ENCODE measurements at regions not wholly inside any gene's neighbourhood (a gene's known extent, or its start where the extent isn't known, plus 50 kb on each side); places are given as distances from the start of the nearest gene placed in this dataset.

GRCh38 chr4:138053641-138054301 lies 188.4 kb downstream of the SLC7A11 start:
- no peak for TF ChIP-seq SPI1 (IDR thresholded peaks at IDR 0.05; ENCODE audit: borderline replicate concordance, low read depth)
- Histone ChIP-seq H3K27me3 (ENCODE audit: insufficient read depth, poor library complexity, severe bottlenecking) (no peaks in the 10 kb centered on the region), H3K4me3 (replicated peaks; ENCODE audit: insufficient read depth, low read length) (no peak overlapping the region), H3K27ac (replicated peaks) (no peak overlapping the region)
- no peak for DNase-seq (ENCODE audit: low read depth in 1 of 2, low spot score in 1 of 2)

GRCh38 chr4:138052806-138053632 lies 189.1 kb downstream of the SLC7A11 start:
- TF ChIP-seq SPI1 (IDR thresholded peaks at IDR 0.05; ENCODE audit: borderline replicate concordance, low read depth) (no peak), CTCF (IDR thresholded peaks at IDR 0.05; ENCODE audit: insufficient read depth, low read length) (no peak), POLR2AphosphoS5 (IDR thresholded peaks at IDR 0.05; ENCODE audit: low read depth) (no peak), GABPA (IDR thresholded peaks at IDR 0.05; ENCODE audit: low read depth) (no peak), REST (IDR thresholded peaks at IDR 0.05; ENCODE audit: insufficient replicate concordance, low read depth) (no peak)
- DNase-seq (ENCODE audit: low read depth in 1 of 2, low spot score in 1 of 2), result no peak
- Histone ChIP-seq H3K4me3 (replicated peaks; ENCODE audit: insufficient read depth, low read length) (no peak overlapping the region), H3K27ac (replicated peaks) (no peak overlapping the region), H3K27me3 (ENCODE audit: insufficient read depth, poor library complexity, severe bottlenecking) (no peaks in the 10 kb centered on the region)

GRCh38 chr4:138051157-138051556 lies 191.0 kb downstream of the SLC7A11 start:
- no peak for DNase-seq (ENCODE audit: low read depth in 1 of 2, low spot score in 1 of 2)
- Histone ChIP-seq H3K27me3 (ENCODE audit: insufficient read depth, poor library complexity, severe bottlenecking) (no peaks in the 10 kb centered on the region), H3K27ac (replicated peaks) (no peak overlapping the region), H3K4me3 (replicated peaks; ENCODE audit: insufficient read depth, low read length) (no peak overlapping the region)
- no peak for TF ChIP-seq CTCF (IDR thresholded peaks at IDR 0.05; ENCODE audit: insufficient read depth, low read length)
- no peak for TF ChIP-seq POLR2AphosphoS5 (IDR thresholded peaks at IDR 0.05; ENCODE audit: low read depth)
- TF ChIP-seq SPI1 (IDR thresholded peaks at IDR 0.05; ENCODE audit: borderline replicate concordance, low read depth), result no peak
- no peak for TF ChIP-seq GABPA (IDR thresholded peaks at IDR 0.05; ENCODE audit: low read depth)
- TF ChIP-seq REST (IDR thresholded peaks at IDR 0.05; ENCODE audit: insufficient replicate concordance, low read depth), result no peak

GRCh38 chr4:138050601-138051000 lies 191.5 kb downstream of the SLC7A11 start:
- Histone ChIP-seq H3K4me3 (replicated peaks; ENCODE audit: insufficient read depth, low read length) (no peak overlapping the region), H3K27ac (replicated peaks) (no peak overlapping the region), H3K27me3 (ENCODE audit: insufficient read depth, poor library complexity, severe bottlenecking) (no peaks in the 10 kb centered on the region)
- TF ChIP-seq GABPA (IDR thresholded peaks at IDR 0.05; ENCODE audit: low read depth) (no peak), CTCF (IDR thresholded peaks at IDR 0.05; ENCODE audit: insufficient read depth, low read length) (no peak), REST (IDR thresholded peaks at IDR 0.05; ENCODE audit: insufficient replicate concordance, low read depth) (no peak)
- no peak for DNase-seq (ENCODE audit: low read depth in 1 of 2, low spot score in 1 of 2)
